GM12891 (cell line): ENCODE measurements at regions not wholly inside any gene's neighbourhood (a gene's known extent, or its start where the extent isn't known, plus 50 kb on each side); places are given as distances from the start of the nearest gene placed in this dataset.

ENCODE experiments used
- POLR2A ChIP-seq: IDR thresholded peaks from 2 replicates; pipeline ENCODE4 v1.6.1; 2011; ENCODE audit warnings: low read depth, low read length, control low read depth
- POLR2AphosphoS5 ChIP-seq: IDR thresholded peaks from 2 replicates; pipeline ENCODE4 v1.6.1; 2011; ENCODE audit warnings: low read depth, low read length, control low read depth
- POU2F2 ChIP-seq: IDR thresholded peaks from 2 replicates; pipeline ENCODE4 v1.6.1; 2011; ENCODE audit warnings: low read depth, mild to moderate bottlenecking, control low read depth, low read length, moderate library complexity
- SPI1 ChIP-seq: IDR thresholded peaks from 2 replicates; pipeline ENCODE4 v1.6.1; 2011; ENCODE audit warnings: low read depth, low read length, control low read depth
- TAF1 ChIP-seq: IDR thresholded peaks from 2 replicates; pipeline ENCODE4 v1.6.1; 2011; ENCODE audit warnings: low read depth, low read length, control low read depth

DNA sequence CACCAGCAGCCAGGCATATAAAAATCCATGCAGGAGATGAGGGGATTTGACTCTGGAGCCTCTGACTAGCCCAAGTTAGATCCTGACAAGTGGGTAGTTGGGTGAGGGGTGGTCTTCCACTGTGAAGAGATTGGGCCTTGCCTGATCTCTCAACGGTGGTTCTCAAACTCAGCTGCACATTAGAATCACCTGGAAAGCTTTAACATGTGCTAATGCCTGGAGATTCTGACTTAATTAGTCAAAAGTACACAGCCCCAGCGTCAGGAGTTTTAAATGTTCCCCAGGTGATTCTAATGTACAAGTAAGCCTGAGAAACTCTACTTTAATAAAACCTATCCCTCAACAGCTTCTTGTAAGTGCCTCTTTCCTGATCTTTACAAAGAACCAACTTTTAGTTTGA, 57.5 kb downstream of the GCNT4 start:
- TF ChIP-seq POLR2A (no peak), POU2F2 (no peak), TAF1 (no peak), POLR2AphosphoS5 (no peak), SPI1 (no peak)
